ENCODE measurements at regions not wholly inside any gene's neighbourhood (a gene's known extent, or its start where the extent isn't known, plus 50 kb on each side); places are given as distances from the start of the nearest gene placed in this dataset.

DNA sequence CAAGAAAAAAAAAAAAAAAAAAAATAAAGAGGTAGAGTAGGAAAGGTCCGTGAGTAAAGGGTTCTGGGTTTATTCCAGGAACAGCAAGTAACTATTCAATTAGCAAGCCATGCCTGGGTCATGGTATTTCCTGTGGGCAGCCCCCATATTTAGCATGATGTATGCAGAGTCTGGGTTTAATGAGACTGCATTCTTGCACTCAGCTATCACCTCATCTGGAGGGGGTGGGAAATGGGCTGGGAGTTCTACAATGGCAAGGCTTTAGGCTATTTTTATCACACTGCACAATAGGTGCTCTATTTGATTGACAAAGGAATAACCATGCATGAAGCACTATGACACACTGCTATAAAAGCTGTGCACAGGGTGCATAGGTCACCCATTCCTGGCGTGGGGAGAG lies 104.0 kb upstream of the CCL2 start:
- ChIA-PET POLR2A (ENCODE audit: low non-redundant PET) (no interaction called here), CTCF (interaction anchor here (0.8 kb wide), 1 partner anchor 20 kb away, joined by 4 read pairs; no protein-coding TSS in a partner anchor)
- no peak for DNase-seq (ENCODE audit: low spot score)
- H3K27ac ChIP-seq = no peak overlapping the region
- TF ChIP-seq, protein P1, sequence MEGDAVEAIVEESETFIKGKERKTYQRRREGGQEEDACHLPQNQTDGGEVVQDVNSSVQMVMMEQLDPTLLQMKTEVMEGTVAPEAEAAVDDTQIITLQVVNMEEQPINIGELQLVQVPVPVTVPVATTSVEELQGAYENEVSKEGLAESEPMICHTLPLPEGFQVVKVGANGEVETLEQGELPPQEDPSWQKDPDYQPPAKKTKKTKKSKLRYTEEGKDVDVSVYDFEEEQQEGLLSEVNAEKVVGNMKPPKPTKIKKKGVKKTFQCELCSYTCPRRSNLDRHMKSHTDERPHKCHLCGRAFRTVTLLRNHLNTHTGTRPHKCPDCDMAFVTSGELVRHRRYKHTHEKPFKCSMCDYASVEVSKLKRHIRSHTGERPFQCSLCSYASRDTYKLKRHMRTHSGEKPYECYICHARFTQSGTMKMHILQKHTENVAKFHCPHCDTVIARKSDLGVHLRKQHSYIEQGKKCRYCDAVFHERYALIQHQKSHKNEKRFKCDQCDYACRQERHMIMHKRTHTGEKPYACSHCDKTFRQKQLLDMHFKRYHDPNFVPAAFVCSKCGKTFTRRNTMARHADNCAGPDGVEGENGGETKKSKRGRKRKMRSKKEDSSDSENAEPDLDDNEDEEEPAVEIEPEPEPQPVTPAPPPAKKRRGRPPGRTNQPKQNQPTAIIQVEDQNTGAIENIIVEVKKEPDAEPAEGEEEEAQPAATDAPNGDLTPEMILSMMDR (conservative IDR thresholded peaks at IDR 0.05; ENCODE audit: low read depth) = no peak

DNA sequence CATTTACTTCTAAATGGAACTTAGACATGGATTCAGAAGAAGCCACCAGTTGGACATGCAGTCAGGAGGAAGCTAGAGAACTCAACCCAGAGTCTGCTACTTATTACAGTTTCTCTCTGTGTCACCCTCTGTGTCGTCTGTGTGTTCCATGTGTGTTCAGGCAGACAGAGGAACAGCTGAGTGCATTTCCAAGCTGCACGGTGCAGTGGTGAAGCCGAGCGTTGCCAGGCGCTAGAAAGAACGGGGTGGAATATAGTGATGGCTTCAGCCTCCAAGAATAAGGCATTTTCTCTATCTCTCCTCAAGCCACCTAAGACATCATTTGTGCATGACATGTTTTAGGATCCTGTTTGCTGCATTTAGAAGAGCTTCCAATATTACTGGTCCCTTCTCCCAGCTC lies 101.1 kb upstream of the CCL2 start:
- DNase-seq (ENCODE audit: low spot score) = no peak
- CTCF ChIA-PET = interaction anchor here (1.6 kb wide), 1 partner anchor 17 kb away, joined by 5 read pairs; no protein-coding TSS in a partner anchor
- POLR2A ChIA-PET (ENCODE audit: low non-redundant PET) = no interaction called here
- TF ChIP-seq, protein P1 (conservative IDR thresholded peaks at IDR 0.05; ENCODE audit: low read depth) = no peak
- no peak overlapping the region for H3K27ac ChIP-seq

DNA sequence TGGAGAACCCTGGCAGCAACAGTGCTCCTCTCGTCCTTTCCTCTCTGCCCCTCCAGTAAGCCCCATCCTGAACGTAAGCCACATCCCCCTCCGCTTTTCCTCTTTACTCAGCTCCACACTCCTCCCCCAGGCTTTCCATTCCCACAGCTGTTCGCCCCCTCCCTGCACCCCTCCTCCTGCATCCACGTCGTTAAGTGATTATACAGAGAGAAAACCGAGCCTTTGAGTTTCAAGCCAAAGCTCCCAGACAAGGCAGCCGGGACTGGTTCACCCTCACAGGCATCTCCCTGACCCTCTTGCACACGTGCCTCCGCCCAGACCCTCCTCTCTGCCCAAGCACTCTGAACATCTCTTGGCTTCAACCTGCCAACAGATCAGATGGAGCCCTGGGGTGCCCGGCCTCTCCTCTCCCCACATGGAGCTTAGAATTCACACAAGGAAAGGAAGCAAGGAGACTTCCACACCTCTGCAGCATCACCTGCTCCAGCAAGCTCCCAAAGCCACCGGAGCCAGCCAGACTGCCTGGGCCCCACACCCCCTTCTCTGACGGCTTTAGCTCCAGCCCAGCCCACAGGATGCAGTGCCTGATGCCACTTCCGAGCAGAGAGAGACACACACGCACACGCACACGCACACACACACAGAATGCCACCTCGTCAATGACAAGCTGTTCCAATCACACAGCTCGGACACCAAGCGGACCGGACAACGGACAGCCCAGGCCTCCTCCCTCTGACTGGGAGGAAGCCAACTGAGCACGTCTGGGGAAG lies 99.9 kb upstream of the CCL2 start:
- ChIA-PET POLR2A (ENCODE audit: low non-redundant PET) (no interaction called here), CTCF (interaction anchor here (0.6 to 1.6 kb wide), 2 partner anchors 15 to 205 kb away, joined by 4 to 5 read pairs; no protein-coding TSS in a partner anchor)
- TF ChIP-seq, protein P1 (conservative IDR thresholded peaks at IDR 0.05; ENCODE audit: low read depth) = no peak
- H3K27ac ChIP-seq = no peak overlapping the region
- DNase-seq (ENCODE audit: low spot score) = no peak

DNA sequence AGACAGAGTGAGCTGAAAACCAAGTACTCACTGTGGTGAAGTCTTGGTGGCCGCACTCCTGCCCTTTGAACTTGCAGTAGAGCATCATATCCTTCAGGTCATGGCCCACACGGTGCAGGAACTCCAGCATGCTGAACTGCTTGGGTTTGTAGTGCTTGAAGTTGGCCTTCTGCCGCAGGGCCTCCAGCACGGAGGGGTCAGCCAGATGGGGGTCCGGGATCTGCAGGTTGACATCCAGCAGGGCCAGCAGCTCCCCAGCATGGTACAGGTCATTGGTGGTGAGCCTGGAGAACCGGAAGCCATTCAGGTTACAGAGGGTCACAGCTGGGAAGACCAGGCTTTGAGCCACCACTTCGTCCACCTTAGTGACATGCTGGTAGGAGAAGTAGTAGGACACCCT lies 99.1 kb upstream of the CCL2 start:
- H3K27ac ChIP-seq = no peak overlapping the region
- TF ChIP-seq, protein P1 (conservative IDR thresholded peaks at IDR 0.05; ENCODE audit: low read depth) = no peak
- ChIA-PET CTCF (no interaction called here), POLR2A (ENCODE audit: low non-redundant PET) (no interaction called here)
- no peak for DNase-seq (ENCODE audit: low spot score)

DNA sequence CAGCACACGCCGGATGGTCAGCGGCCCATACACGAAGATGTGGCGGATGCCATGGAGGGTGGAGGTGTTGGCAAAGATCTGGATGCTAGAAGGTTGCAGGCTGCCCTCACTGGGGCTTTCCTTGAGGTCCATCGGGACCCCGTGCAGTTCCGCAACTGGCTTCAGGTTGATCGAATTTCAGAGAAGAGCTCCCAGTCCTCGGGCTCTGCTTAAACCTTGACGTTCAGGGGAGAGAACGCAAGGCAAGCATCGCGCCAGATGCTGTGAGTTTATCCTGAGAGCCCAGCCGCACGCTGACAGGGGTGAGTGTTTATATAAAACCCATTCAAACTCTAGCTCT lies 98.7 kb upstream of the CCL2 start:
- DNase-seq (ENCODE audit: low spot score) = no peak
- POLR2A ChIA-PET (ENCODE audit: low non-redundant PET) = no interaction called here
- H3K27ac ChIP-seq = no peak overlapping the region
- TF ChIP-seq, protein P1 (conservative IDR thresholded peaks at IDR 0.05; ENCODE audit: low read depth) = no peak
- CTCF ChIA-PET = no interaction called here

DNA sequence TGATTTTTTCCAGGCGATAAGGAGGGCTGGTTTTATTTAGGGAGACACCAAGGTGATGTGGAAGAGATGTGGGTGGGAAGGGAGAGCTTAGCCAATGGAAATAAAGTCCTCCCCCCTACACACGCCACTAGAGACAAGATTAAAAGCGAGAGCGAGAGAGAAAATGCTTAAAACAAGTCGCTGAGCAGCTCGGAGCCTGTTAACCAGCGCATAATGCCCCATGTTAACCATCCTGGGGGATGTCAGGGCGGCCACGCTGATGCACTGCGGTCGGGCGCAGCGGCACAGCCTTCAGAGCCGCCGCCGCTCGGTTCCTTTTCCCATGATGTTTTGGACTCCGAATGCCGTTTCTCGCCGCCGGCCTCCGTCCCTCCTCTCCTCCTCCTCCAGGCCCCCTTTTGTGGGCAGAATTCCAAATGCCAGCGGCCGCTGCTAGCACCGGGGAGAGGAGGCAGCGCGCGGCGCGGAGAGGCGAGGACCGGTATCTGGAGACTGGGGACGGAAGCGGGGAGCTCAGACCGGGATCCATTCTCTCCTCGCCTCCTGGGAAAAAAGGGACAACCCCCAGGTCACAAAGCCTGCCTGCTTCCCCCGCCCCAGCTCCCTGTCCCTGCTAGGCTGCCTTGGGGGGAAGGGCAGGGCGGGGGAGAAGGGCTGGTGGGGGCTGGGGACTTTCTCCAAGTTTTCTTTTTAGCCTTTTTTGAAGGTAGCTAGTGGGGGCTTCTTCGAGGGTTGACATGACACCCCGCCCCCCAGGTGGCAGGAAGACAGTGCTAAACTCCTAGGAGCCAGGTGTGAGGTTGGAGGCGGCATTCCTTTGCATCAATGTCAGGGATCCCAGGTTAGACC lies 98.1 kb upstream of the CCL2 start:
- CTCF ChIA-PET = no interaction called here
- TF ChIP-seq, protein P1 (conservative IDR thresholded peaks at IDR 0.05; ENCODE audit: low read depth) = no peak
- no peak for DNase-seq (ENCODE audit: low spot score)
- POLR2A ChIA-PET (ENCODE audit: low non-redundant PET) = no interaction called here
- no peak overlapping the region for H3K27ac ChIP-seq
